ENCODE measurements at regions not wholly inside any gene's neighbourhood (a gene's known extent, or its start where the extent isn't known, plus 50 kb on each side); places are given as distances from the start of the nearest gene placed in this dataset.
A peak's percentile ranks its signal among the peaks of the same experiment; 100 is the strongest.

DNA sequence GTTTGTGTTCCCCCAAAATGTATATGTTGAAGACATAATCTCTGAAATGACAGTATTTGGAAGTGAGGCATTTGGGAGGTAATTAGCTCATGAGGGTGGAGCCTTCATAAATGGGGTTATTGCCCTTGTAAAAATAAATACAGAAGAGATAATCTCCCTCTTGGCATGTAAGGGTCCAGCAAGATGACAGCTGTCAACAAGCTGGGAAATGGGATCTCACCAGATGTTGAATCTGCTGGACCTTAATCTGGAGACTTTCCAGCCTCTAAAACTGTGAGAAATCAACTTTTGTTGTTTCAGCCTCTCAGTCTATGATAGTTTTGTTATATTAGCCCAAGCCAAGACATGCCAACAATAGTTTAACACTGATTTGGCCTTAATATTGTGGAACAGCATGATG, 438.2 kb upstream of the PCDH7 start:
- no peak overlapping the region for H3K4me3 Mint-ChIP-seq
- H3K36me3 Mint-ChIP-seq = no peaks in the 10 kb centered on the region
- H3K27ac Mint-ChIP-seq = no peak overlapping the region
- peaks cover 0 to 3% of the 10 kb centered on the region in 2 donors for H3K9me3 Mint-ChIP-seq
- ATAC-seq (replicated peaks) (no peak), DNase-seq (no peak)
- no peaks in the 10 kb centered on the region for H3K27me3 Mint-ChIP-seq
- no peaks in the 10 kb centered on the region for H3K4me1 Mint-ChIP-seq

DNA sequence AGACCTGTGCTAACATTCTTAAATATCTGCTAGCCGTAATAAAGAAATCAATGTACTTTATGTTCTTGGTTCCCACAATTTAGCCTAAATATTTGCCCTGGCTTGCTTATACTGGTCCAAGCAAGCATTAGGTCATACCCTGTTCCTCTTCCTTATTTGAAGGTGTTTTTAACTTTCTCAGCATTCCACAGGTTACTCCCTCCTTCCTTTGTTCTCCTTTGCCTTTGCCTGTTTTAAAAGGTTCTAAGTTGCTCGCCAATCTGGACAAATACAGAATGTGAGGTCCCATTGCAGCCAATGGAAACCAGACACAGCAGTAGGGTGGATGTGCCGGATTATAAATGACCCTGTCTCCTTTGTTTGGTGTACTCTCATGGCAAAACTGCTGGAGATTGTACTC, 436.8 kb upstream of the PCDH7 start:
- Mint-ChIP-seq H3K4me1 (no peaks in the 10 kb centered on the region), H3K4me3 (no peak overlapping the region), H3K9me3 (peaks cover 0 to 3% of the 10 kb centered on the region in 2 donors), H3K27ac (no peak overlapping the region), H3K36me3 (no peaks in the 10 kb centered on the region), H3K27me3 (no peaks in the 10 kb centered on the region)
- DNase-seq = no peak
- no peak for ATAC-seq (replicated peaks)

DNA sequence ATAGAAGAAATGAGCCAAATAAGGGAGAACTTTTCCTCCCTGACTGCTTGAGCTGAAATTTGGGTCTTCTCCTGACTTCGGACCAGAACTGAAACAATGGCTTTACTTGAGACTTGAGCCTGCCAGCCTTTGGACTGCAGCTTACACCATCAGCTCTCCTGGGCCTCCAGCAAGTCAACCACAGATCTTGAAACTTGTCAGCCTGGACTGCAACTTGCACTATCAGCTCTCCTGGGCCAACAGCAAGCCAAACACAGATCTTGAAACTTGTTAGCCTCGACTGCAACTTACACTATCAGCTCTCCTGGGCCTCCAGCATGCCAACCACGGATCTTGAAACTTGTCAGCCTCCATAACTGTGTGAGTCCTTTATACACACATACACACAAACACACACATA, 425.9 kb upstream of the PCDH7 start:
- no peak for DNase-seq
- no peaks in the 10 kb centered on the region for H3K27me3 Mint-ChIP-seq
- H3K9me3 Mint-ChIP-seq = peaks cover 3 to 4% of the 10 kb centered on the region in 2 donors

DNA sequence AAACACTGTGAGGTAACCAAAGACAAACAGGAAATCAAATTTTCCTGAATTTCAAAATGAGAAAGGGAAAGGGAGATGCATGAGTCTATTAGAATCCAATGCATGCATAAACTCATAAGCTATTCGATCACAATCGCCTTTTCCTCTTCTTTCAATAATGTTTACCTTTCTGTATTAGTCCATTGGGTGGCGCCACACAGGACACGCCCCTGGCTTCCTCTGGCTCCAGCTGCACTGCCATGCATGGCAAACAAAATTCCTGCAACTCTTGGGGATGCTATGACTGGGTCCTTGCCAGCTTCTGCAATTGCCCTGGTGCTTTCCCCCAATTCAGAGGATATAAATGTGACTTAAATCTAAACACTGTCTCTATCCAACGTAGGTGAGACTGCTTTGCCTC, 424.5 kb upstream of the PCDH7 start:
- Mint-ChIP-seq H3K36me3 (no peaks in the 10 kb centered on the region), H3K27me3 (no peaks in the 10 kb centered on the region), H3K9me3 (peaks cover 3 to 4% of the 10 kb centered on the region in 2 donors), H3K4me3 (no peak overlapping the region), H3K27ac (no peak overlapping the region), H3K4me1 (no peaks in the 10 kb centered on the region)
- DNase-seq = no peak
- no peak for ATAC-seq (replicated peaks)

More for the DNA sequence above, 425.9 kb upstream of the PCDH7 start:
- Mint-ChIP-seq H3K36me3 (no peaks in the 10 kb centered on the region), H3K4me1 (no peaks in the 10 kb centered on the region), H3K27ac (no peak overlapping the region), H3K4me3 (no peak overlapping the region)
- ATAC-seq (replicated peaks) = no peak

DNA sequence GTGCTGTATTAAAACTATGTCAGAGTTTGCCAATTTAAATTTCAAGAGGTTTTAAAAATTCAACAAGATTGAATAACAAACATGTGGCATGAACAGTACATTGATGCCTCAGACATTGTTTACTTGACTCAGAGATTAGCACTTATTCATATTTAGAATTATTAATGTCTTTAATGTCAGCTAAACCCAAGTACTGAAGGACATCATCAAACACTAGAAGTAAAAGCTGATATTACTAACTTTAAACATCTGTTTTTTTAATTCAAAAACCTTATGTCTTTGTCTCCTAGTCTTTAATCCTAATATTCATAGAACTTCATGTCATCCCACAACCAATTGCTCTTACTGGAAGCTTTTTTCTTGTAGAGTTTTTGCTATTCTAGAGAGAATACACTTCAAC, 406.2 kb upstream of the PCDH7 start:
- H3K27me3 Mint-ChIP-seq = no peaks in the 10 kb centered on the region
- DNase-seq (no peak), ATAC-seq (replicated peaks) (no peak)
- no peak overlapping the region for H3K27ac Mint-ChIP-seq
- peaks cover under 1 to 4% of the 10 kb centered on the region in 2 donors for H3K9me3 Mint-ChIP-seq
- no peak overlapping the region for H3K4me3 Mint-ChIP-seq
- H3K4me1 Mint-ChIP-seq = no peaks in the 10 kb centered on the region
- no peaks in the 10 kb centered on the region for H3K36me3 Mint-ChIP-seq

DNA sequence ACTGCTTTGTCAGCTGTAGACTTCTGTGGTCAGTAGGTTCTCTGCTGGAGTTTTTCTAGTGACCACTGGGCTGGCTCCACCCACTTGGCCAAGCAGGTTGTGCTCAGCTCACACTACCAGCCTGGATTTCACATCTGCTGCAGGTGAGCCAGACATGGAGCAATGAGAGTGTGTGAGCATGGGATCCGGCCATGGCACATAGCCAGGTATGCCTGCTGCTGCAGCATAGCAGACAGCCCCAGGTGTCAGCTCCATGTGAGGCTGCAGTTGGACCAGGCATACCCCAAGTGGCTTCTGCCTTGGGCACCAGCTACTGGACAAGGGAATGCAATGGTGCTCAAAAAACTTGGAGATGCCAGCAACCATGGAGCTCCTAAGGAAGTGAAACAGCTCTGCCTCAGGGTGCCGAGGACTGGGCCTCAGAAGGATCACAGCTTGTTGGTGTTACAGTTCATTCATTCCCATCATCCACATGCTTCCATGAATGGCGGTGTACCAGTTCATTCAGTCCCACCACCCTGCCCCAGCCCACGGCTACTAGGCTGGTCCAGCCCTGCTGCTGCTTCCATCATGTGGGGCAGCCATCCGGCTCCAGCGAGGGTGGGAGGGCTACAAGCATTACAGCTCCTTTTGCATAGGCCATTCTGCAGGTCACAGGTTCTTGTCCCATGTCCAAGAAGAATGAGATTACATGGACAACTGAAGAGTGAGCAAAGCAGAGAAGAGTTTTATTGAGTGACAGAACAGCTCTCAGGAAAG, 389.1 kb upstream of the PCDH7 start:
- peaks cover 4 to 11% of the 10 kb centered on the region in 2 donors for H3K9me3 Mint-ChIP-seq
- ATAC-seq (replicated peaks) = no peak

DNA sequence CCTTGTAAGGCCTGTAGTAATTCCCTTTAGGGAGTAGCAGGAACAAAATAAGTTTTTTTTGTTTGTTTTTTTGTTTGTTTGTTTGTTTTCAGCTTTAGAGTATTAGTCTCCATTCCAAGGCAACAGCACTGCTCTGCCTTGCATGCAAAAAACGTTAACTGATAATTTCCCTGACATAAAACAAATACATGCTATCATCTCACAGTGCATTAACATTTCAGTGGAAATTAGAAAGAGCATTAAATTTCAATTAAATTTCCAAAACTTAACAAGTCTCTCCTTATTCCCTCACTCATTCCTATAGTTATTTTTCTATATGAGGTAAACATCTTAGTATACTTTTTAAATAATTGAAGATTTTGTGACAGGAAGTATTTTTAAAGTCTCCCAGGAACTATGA, 378.4 kb upstream of the PCDH7 start:
- Mint-ChIP-seq H3K4me3 (no peak overlapping the region), H3K9me3 (peaks cover 0 to 5% of the 10 kb centered on the region in 2 donors), H3K27ac (no peak overlapping the region), H3K4me1 (no peaks in the 10 kb centered on the region), H3K36me3 (no peaks in the 10 kb centered on the region), H3K27me3 (no peaks in the 10 kb centered on the region)
- ATAC-seq (replicated peaks) (no peak), DNase-seq (no peak)

More for the DNA sequence above, 389.1 kb upstream of the PCDH7 start:
- DNase-seq = no peak
- Mint-ChIP-seq H3K4me3 (no peak overlapping the region), H3K27ac (no peak overlapping the region), H3K36me3 (no peaks in the 10 kb centered on the region), H3K27me3 (no peaks in the 10 kb centered on the region), H3K4me1 (no peaks in the 10 kb centered on the region)

DNA sequence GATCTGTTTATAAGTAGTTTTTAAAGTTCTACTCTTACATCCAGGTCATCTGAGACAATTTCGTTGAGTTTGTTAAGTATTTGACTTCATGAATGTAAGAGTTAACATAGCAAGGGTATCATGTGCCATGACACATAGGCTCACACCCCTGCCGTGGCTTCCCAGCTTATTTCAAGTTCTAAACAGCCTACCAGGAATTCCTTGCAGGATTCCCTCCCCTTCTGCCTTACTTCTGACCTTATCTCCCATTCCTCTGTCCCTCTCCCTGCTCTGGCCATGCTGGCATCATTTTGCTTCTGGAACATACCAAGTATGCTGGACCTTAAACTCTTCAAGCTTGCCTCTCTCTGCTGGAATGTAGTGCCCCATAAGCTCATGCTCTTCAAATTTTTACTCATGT, 369.9 kb upstream of the PCDH7 start:
- no peaks in the 10 kb centered on the region for H3K4me1 Mint-ChIP-seq
- DNase-seq (no peak), ATAC-seq (replicated peaks) (no peak)
- H3K36me3 Mint-ChIP-seq = no peaks in the 10 kb centered on the region
- no peak overlapping the region for H3K4me3 Mint-ChIP-seq
- H3K27ac Mint-ChIP-seq = no peak overlapping the region
- H3K9me3 Mint-ChIP-seq = peaks cover 0 to 6% of the 10 kb centered on the region in 2 donors
- H3K27me3 Mint-ChIP-seq = no peaks in the 10 kb centered on the region

DNA sequence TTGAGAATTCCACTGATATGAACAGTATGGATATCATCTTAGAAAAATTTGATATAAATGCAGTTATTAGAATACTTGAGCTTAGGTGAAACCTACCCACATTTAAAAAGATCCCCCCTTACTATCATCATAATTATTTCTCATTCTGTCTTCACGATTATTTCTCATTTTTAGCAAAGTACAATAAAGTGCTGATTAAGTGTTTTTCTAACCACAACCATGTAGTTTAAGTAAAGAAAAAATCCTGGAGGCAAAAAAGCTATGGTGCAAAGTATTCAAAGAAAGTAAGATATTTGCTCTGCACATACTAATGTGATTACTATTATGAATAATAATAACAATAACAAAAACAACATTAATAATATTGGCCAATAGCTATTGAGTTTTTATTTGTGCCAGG, 365.6 kb upstream of the PCDH7 start:
- no peaks in the 10 kb centered on the region for H3K36me3 Mint-ChIP-seq
- ATAC-seq (replicated peaks) (no peak), DNase-seq (no peak)
- peaks cover 4 to 9% of the 10 kb centered on the region in 2 donors for H3K9me3 Mint-ChIP-seq
- H3K27ac Mint-ChIP-seq = no peak overlapping the region
- H3K4me1 Mint-ChIP-seq = no peaks in the 10 kb centered on the region
- H3K4me3 Mint-ChIP-seq = no peak overlapping the region
- no peaks in the 10 kb centered on the region for H3K27me3 Mint-ChIP-seq

DNA sequence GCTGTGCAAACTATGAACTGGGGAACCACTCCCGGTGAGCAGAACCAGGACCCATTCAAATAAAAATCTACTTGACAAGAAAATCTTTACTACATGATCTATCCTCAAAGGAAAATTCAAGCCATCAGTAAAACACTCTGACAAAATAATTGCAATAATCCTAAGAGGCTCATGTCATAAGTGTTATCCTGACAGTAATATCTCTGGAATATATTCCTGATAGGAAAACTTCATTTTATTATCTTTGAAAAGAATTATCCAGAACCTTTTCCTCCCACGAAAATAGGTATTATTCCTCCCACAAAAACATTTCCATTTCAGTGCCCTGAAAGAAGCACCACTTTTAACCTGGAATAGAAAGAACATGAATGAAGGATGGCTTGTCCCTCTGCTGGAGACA, 357.7 kb upstream of the PCDH7 start:
- no peak for ATAC-seq (replicated peaks)
- no peak for DNase-seq
- H3K4me1 Mint-ChIP-seq = no peaks in the 10 kb centered on the region
- no peaks in the 10 kb centered on the region for H3K36me3 Mint-ChIP-seq
- no peak overlapping the region for H3K27ac Mint-ChIP-seq
- no peaks in the 10 kb centered on the region for H3K27me3 Mint-ChIP-seq
- H3K4me3 Mint-ChIP-seq = no peak overlapping the region
- H3K9me3 Mint-ChIP-seq = peaks cover 6 to 11% of the 10 kb centered on the region in 2 donors

DNA sequence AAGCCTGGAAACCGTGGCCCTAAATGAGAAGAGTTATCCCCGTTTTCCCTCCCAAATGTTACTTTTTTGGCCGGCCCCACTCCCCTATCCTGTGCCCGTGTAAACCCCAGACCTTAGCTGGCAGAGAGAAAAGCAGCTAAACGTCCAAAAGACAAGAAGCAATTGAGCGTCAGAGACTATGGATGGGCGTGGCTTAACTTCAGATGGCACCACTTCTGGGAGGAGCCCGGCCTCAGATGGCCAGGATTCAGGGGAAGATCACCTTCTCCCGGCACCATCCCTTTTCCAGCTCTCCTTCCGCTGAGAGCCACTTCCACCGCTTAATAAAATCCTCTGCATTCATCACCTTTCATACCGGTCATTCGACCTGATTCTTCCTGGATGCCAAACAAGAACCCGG, 350.1 kb upstream of the PCDH7 start:
- H3K27me3 Mint-ChIP-seq = no peaks in the 10 kb centered on the region
- peaks cover 0 to 6% of the 10 kb centered on the region in 2 donors for H3K9me3 Mint-ChIP-seq
- H3K4me1 Mint-ChIP-seq = no peaks in the 10 kb centered on the region
- no peaks in the 10 kb centered on the region for H3K36me3 Mint-ChIP-seq
- H3K27ac Mint-ChIP-seq = no peak overlapping the region
- ATAC-seq (replicated peaks) (no peak), DNase-seq (no peak)
- H3K4me3 Mint-ChIP-seq = no peak overlapping the region

DNA sequence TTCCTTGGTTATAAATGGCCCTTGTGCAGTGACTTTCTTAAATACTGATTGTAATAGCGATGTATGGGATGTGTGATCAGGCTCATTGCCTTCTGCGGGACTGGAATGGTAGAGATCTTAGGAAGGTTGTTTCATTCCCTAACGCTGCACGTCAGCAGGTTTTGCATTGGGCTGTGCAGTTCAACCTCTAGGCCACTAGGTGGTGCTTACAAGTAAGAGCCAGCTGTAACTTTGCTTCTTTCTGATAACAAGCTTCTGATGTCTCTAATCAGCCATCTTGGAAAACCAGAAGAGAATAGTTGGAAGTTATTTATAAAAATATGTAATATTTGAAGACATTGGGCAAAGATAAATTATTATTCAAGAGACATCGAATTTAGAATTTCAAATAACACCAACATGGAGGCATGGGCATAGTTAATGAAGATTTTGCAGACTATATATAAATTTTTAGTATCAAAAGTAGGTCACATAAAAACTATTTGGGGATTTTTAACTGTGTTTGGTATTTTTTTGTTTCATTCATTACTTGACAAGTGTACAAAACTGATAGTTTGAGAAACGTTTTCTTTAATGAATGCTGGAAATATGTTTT, 339.7 kb upstream of the PCDH7 start:
- Mint-ChIP-seq H3K36me3 (no peaks in the 10 kb centered on the region), H3K4me3 (no peak overlapping the region), H3K9me3 (peaks cover 4 to 6% of the 10 kb centered on the region in 2 donors), H3K27ac (no peak overlapping the region), H3K4me1 (no peaks in the 10 kb centered on the region), H3K27me3 (no peaks in the 10 kb centered on the region)
- ATAC-seq (replicated peaks) (peak in 1 of 2 donors; percentile 59), DNase-seq (peak; percentile 2)

DNA sequence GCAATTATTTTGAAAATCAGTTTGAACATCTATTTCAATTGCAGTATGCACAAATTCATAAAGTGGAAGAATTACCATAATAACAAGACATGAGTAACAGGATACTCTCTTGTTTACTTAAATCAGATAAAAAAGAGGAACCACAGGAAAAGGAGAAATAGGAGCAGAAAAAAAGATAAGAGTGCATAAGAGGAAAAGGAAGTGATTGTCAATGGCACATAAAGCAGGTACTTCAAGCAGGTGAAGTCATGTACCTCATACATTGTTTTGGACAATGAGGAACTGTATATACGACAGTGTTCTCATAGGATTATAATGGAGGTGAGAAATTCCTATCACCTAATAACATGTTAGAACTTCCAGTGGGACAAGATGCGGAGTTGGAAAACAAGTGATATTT, 334.5 kb upstream of the PCDH7 start:
- Mint-ChIP-seq H3K27ac (no peak overlapping the region), H3K27me3 (no peaks in the 10 kb centered on the region), H3K36me3 (no peaks in the 10 kb centered on the region), H3K4me1 (no peaks in the 10 kb centered on the region), H3K4me3 (no peak overlapping the region), H3K9me3 (peaks cover 0 to 1% of the 10 kb centered on the region in 2 donors)
- no peak for ATAC-seq (replicated peaks)
- no peak for DNase-seq

DNA sequence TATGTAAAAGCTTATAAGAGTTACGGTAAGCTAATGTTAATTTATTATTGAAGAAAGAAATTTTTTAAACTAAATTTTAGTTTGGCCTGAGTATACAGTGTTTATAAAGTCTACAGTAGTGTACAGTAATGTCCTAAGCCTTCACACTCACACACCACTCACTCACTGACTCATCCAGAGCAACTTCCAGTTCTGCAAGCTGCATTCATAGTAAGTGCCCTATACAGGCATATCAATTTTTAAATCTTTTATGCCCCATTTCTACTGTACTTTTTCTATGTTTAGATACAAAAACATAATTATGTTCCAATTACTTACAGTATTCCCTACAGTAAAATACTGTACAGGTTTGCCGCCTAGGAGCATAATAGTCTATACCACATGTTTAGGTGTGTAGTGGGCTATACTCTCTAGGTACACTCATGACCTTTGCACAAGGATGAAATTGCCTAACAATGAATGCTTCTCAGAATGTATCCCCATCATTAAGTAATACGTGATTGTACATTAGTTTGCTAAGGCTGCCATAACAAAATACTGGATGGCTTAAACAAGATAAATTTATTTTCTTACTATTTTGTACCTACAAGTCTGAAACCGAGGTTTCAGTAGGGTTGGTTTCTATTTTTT, 333.8 kb upstream of the PCDH7 start:
- no peaks in the 10 kb centered on the region for H3K36me3 Mint-ChIP-seq
- ATAC-seq (replicated peaks) (no peak), DNase-seq (no peak)
- H3K27ac Mint-ChIP-seq = no peak overlapping the region
- no peaks in the 10 kb centered on the region for H3K4me1 Mint-ChIP-seq
- peaks cover 0 to 1% of the 10 kb centered on the region in 2 donors for H3K9me3 Mint-ChIP-seq
- H3K27me3 Mint-ChIP-seq = no peaks in the 10 kb centered on the region
- no peak overlapping the region for H3K4me3 Mint-ChIP-seq

DNA sequence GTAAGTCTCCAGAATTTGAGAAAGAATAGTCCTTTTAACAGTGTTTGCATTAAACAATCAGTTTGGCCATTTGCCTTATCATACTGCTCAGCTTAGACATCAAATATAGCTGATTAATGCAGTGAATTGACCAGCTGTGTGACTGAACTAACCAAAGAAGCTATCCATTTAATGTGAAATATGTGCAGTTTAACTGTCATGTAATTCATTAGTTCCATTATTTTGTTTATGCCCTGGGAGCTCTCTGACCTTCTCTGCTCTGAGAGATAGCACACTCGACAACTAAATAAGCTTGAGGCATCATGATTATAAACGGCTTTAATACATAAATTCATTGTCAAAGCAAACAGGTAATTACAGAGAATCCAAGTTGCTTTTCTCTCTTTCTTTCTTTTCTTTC, 324.3 kb upstream of the PCDH7 start:
- no peak for ATAC-seq (replicated peaks)

More for the DNA sequence above, 324.3 kb upstream of the PCDH7 start:
- no peaks in the 10 kb centered on the region for H3K4me1 Mint-ChIP-seq
- H3K4me3 Mint-ChIP-seq = no peak overlapping the region
- no peak for DNase-seq
- no peak overlapping the region for H3K27ac Mint-ChIP-seq
- no peaks in the 10 kb centered on the region for H3K36me3 Mint-ChIP-seq
- H3K9me3 Mint-ChIP-seq = peaks cover 6 to 8% of the 10 kb centered on the region in 2 donors
- H3K27me3 Mint-ChIP-seq = no peaks in the 10 kb centered on the region

Data from stimulated activated naive B cell treated with anti-CD40 and anti-IgM and Interleukin-4, amounts not matched to agents 10 μg/mL and 1 μg/mL and 100 μg/mL, for 72 hours (primary cell).